Uterus (tissue), 3 donors: ENCODE measurements at regions not wholly inside any gene's neighbourhood (a gene's known extent, or its start where the extent isn't known, plus 50 kb on each side); places are given as distances from the start of the nearest gene placed in this dataset.
"Not testable (repeated sequence)": the region's sequence is repeated elsewhere in the genome, so short reads cannot be mapped to it uniquely, and the experiment has no call there.

ENCODE experiments used
- DNase-seq, 2 donors: peaks; one replicate each; pipeline ENCODE4 v3.0.0-alpha.2; 2019 to 2020
- H3K27ac ChIP-seq, 2 donors: fragments of 200-600 bp; sonication (generic); 1 replicate in 1 of 2; 2 replicates in 1 of 2; pipeline ENCODE4 v1.5.1; 2016 to 2018
- H3K27me3 ChIP-seq, 2 donors: fragments of 200-600 bp; sonication (generic); one replicate each; pipeline ENCODE4 v1.5.1; 2018 to 2019; ENCODE audit warnings: control low read depth in 1 of 2
- H3K36me3 ChIP-seq, 2 donors: fragments of 200-600 bp; sonication (generic); one replicate each; pipeline ENCODE4 v1.5.1; 2019; ENCODE audit warnings: control low read depth in 1 of 2
- H3K4me1 ChIP-seq, 2 donors: fragments of 200-600 bp; sonication (generic); one replicate each; pipeline ENCODE4 v1.5.1; 2018 to 2019; ENCODE audit warnings: control low read depth in 1 of 2
- H3K4me3 ChIP-seq, 2 donors: fragments of 200-600 bp; sonication (generic); 1 replicate in 1 of 2; 2 replicates in 1 of 2; pipeline ENCODE4 v1.5.1; 2018 to 2019; ENCODE audit warnings: mild to moderate bottlenecking in 1 of 2
- H3K9me3 ChIP-seq, 2 donors: fragments of 200-600 bp; sonication (generic); one replicate each; pipeline ENCODE4 v1.5.1; 2019; ENCODE audit warnings: control low read depth in 1 of 2
- CTCF ChIP-seq, 4 experiments: fragments of 200-600 bp in 2 of 4; fragments of 450-650 bp in 2 of 4; sonication (generic) in 2 of 4; IDR thresholded peaks; one replicate each; pipeline ENCODE4 v1.5.1; 2016 to 2019; ENCODE audit warnings: antibody characterized with exemption in 4 of 4, mild to moderate bottlenecking in 2 of 4, moderate library complexity in 1 of 4
- POLR2A ChIP-seq, 2 donors: fragments of 450-650 bp; IDR thresholded peaks; one replicate each; pipeline ENCODE4 v1.6.1; 2016; ENCODE audit warnings: antibody characterized with exemption in 2 of 2, mild to moderate bottlenecking in 1 of 2, moderate library complexity in 1 of 2
- intact Hi-C: fragments of 100-400 bp; cut with DNase I; formaldehyde crosslinking; loops from one replicate; pipeline ENCODE4 v1.15.1; 2023; ENCODE audit warnings: low total_unique reads
- donor health status: DM: yes; HTN: yes; CAD: no.

GRCh38 chr1:104196136-104196535 is 446.4 kb downstream of the AMY1C start:
- no peaks in the 10 kb centered on the region for H3K36me3 ChIP-seq
- no peak for DNase-seq
- intact Hi-C loops = no loop called here
- no peaks in the 10 kb centered on the region for H3K4me1 ChIP-seq
- TF ChIP-seq CTCF (IDR thresholded peaks at IDR 0.05) (no peak), POLR2A (IDR thresholded peaks at IDR 0.05) (no peak)
- no peak overlapping the region for H3K27ac ChIP-seq
- H3K4me3 ChIP-seq = no peak overlapping the region
- H3K27me3 ChIP-seq = no peaks in the 10 kb centered on the region
- no peaks in the 10 kb centered on the region for H3K9me3 ChIP-seq

GRCh38 chr1:104197516-104197915 is 447.8 kb downstream of the AMY1C start:
- Histone ChIP-seq H3K4me3 (no peak overlapping the region), H3K27me3 (no peaks in the 10 kb centered on the region), H3K9me3 (no peaks in the 10 kb centered on the region), H3K27ac (no peak overlapping the region), H3K4me1 (no peaks in the 10 kb centered on the region), H3K36me3 (no peaks in the 10 kb centered on the region)
- no peak for TF ChIP-seq CTCF (IDR thresholded peaks at IDR 0.05)
- no peak for TF ChIP-seq POLR2A (IDR thresholded peaks at IDR 0.05)
- intact Hi-C loops = no loop called here
- DNase-seq = no peak

GRCh38 chr1:104212239-104212638 is 462.5 kb downstream of the AMY1C start:
- Histone ChIP-seq H3K9me3 (no peaks in the 10 kb centered on the region), H3K27ac (no peak overlapping the region), H3K4me3 (no peak overlapping the region), H3K27me3 (no peaks in the 10 kb centered on the region), H3K4me1 (no peaks in the 10 kb centered on the region), H3K36me3 (no peaks in the 10 kb centered on the region)
- intact Hi-C loops = no loop called here
- TF ChIP-seq CTCF (IDR thresholded peaks at IDR 0.05) (no peak), POLR2A (IDR thresholded peaks at IDR 0.05) (no peak)
- DNase-seq = no peak

GRCh38 chr1:104217395-104217986 is 467.8 kb downstream of the AMY1C start:
- H3K36me3 ChIP-seq, H3K27me3 ChIP-seq, H3K9me3 ChIP-seq, intact Hi-C loops, H3K4me3 ChIP-seq, H3K27ac ChIP-seq, H3K4me1 ChIP-seq, DNase-seq: not testable (repeated sequence)

GRCh38 chr1:104229860-104230259 is 480.2 kb downstream of the AMY1C start:
- Histone ChIP-seq H3K4me1 (no peaks in the 10 kb centered on the region), H3K27ac (no peak overlapping the region), H3K4me3 (no peak overlapping the region), H3K36me3 (no peaks in the 10 kb centered on the region), H3K27me3 (no peaks in the 10 kb centered on the region), H3K9me3 (no peaks in the 10 kb centered on the region)
- no peak for DNase-seq
- TF ChIP-seq POLR2A (IDR thresholded peaks at IDR 0.05) (no peak), CTCF (IDR thresholded peaks at IDR 0.05) (no peak)
- intact Hi-C loops = no loop called here

- no peak overlapping the region for H3K27ac ChIP-seq
- TF ChIP-seq CTCF (IDR thresholded peaks at IDR 0.05) = no peak
- no peak for TF ChIP-seq POLR2A (IDR thresholded peaks at IDR 0.05)
- DNase-seq = no peak
- intact Hi-C loops = no loop called here
- no peak overlapping the region for H3K4me3 ChIP-seq
- H3K27me3 ChIP-seq = no peaks in the 10 kb centered on the region
- no peaks in the 10 kb centered on the region for H3K4me1 ChIP-seq
- H3K36me3 ChIP-seq = no peaks in the 10 kb centered on the region
- no peaks in the 10 kb centered on the region for H3K9me3 ChIP-seq
Measured at GRCh38 chr1:104231676-104232075, 482.0 kb downstream of the AMY1C start.
